GM13977 (cell line): ENCODE measurements at regions not wholly inside any gene's neighbourhood (a gene's known extent, or its start where the extent isn't known, plus 50 kb on each side); places are given as distances from the start of the nearest gene placed in this dataset.

Experiments used
- DNase-seq: peaks from one replicate; pipeline ENCODE4 v3.0.0; 2012; ENCODE audit warnings: low spot score
- in situ Hi-C: fragments of 300-500 bp; cut with MboI; formaldehyde crosslinking; loops from one replicate; pipeline ENCODE4 v1.12.0; 2022; ENCODE audit warnings: low sequenced_read_pairs, low pct_unique_long_range_greater_than_20kb, mixed read lengths, inconsistent platforms; ENCODE audit not compliant: unreplicated experiment
- TF ChIP-seq, protein P1 (sequence below): IDR thresholded peaks from 2 replicates; pipeline ENCODE4 v1.5.1; 2012; ENCODE audit warnings: mild to moderate bottlenecking, control low read depth; ENCODE audit not compliant: insufficient read depth; ENCODE audit errors: extremely low read depth, missing control alignments

DNA sequence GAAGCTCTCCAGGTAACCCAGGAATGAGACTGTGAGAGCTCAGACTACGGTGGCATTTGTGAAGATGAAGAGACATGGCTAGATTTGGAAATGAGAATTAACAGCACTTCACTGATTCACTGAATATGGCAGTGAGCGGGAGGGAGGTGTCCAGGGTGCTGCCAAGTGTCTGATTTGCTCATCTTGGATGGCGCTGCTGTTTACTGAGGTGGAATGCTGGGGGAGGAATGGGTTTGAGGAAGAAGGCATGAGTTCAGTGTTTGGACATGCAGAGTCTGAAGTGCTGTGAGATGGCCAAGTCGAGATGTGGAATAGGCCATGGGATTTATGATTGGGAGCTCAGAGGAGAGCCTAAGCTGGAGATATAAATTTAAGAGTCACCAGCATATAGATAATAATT, 437.1 kb upstream of the NPVF start:
- TF ChIP-seq, protein P1, sequence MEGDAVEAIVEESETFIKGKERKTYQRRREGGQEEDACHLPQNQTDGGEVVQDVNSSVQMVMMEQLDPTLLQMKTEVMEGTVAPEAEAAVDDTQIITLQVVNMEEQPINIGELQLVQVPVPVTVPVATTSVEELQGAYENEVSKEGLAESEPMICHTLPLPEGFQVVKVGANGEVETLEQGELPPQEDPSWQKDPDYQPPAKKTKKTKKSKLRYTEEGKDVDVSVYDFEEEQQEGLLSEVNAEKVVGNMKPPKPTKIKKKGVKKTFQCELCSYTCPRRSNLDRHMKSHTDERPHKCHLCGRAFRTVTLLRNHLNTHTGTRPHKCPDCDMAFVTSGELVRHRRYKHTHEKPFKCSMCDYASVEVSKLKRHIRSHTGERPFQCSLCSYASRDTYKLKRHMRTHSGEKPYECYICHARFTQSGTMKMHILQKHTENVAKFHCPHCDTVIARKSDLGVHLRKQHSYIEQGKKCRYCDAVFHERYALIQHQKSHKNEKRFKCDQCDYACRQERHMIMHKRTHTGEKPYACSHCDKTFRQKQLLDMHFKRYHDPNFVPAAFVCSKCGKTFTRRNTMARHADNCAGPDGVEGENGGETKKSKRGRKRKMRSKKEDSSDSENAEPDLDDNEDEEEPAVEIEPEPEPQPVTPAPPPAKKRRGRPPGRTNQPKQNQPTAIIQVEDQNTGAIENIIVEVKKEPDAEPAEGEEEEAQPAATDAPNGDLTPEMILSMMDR, result no peak
- in situ Hi-C loops, result no loop called here
- no peak for DNase-seq

DNA sequence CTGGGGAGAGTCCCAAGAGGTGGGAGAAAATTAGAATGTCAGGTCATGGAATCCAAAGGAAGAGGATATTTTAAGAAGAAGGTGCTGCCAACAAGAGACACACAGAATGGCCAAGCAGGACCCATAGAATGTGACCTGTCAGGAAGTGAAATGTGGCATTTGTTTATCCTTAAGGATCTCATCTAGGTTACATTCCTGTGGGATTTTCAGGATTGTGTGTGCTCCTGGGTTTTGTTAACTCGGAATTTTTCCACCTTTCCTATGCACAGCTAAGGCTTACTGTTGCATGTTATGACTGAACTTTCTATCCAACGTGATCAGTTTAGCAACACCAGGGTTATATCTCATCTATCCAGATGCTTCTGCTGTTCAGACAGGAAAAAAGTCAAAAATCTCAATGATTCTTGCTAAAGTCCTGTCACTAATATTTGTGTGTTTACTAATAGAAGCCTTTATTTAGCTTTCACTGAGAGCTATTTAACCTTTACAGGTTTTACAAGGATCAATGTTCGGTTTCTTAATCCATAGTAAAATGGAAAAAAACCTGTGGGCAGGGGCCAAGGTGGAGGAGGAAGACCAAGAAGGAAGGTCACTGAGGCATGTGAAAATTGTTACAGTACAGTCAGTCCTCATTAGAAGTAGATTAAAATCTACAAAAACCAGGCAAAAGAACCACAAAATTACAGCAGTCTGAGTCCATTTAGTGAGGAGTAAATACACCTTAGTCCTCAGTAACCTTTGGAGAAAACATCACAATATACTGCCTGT, 437.8 kb upstream of the NPVF start:
- no peak for DNase-seq
- TF ChIP-seq, protein P1, result no peak
- in situ Hi-C loops, result no loop called here

DNA sequence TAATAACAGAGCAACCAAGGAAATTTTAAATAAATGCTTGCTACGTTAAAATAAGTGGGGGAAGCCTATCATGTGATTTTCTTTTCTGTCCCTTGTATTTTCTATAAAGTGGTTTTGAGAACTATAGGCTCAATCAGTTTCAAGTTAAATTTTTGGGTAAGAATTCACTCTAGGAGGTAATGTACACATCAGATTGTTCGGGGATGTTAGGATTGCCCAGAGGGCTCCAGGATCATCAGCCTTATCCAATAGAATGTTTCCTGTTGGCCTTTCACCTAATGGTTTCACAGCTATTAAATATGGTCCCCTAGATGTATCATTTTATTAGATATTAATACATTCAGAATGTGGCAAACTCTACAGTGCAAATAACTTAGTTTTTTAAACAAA, 438.4 kb upstream of the NPVF start:
- TF ChIP-seq, protein P1, result no peak
- in situ Hi-C loops, result no loop called here
- DNase-seq, result no peak

DNA sequence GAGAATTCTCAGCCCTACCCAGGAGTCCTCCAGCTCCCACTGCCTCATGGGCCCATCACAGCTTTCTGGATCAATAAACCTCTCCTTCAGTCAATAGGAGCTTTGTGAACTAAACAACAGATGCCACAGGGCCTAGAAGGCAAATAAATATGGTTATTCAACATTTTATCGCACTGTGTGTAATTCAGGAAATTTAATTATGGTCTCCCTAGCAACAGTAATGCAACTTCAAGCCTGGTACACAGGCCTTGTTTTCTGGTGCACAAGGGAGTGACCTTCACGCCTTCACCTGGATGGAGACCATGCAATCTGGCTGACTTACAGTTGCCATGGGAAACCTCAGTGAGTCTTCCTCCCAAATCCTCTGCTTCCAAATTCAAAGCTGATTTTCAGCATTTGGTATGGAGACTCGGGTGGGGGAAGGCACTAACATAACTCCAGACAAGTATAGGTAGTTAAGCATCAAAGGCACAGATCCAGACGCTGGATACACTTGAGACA, 441.0 kb upstream of the NPVF start:
- in situ Hi-C loops, result no loop called here
- no peak for DNase-seq
- TF ChIP-seq, protein P1, result no peak

DNA sequence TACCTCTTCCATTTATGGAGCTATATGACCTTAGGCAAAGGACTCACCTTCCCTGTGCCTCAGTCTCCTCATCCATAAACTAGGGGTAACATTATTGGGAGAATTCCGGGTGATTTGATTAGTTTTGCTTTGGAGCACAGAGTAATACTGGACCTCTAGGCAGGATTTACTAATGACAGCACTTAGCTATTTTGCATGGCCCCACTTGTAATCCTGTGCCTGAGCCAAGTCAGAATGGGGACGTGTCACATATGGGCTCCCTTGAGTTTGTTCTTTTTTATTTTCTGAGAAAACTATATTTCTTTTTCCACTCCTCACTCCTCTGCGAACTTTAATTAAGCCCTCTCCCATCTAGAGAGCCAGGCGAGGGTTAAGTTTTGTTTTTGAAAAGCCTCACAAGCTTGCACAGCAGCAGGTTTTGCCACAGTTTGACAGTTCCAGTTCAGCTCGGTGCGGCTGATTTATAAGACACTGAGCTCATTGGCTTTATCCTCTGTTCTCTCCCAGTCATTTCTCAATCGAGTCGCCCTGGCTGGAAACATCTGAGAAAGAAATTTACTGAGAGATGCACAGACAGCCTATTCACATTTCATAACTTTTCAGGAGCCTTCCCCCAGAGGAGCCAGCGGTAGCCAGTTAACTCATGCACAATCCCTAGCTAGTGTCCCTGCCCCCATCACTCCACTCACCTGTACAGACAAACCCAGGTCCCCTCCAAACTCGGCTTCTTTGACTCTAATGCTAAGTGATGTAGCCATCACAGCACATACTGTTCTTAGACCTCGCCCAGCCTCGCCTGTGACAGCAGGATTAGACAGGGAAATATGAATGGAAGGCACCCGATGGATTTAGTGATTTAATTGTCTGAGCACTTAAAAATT, 441.9 kb upstream of the NPVF start:
- in situ Hi-C loops, result no loop called here
- TF ChIP-seq, protein P1, result no peak
- DNase-seq, result no peak

DNA sequence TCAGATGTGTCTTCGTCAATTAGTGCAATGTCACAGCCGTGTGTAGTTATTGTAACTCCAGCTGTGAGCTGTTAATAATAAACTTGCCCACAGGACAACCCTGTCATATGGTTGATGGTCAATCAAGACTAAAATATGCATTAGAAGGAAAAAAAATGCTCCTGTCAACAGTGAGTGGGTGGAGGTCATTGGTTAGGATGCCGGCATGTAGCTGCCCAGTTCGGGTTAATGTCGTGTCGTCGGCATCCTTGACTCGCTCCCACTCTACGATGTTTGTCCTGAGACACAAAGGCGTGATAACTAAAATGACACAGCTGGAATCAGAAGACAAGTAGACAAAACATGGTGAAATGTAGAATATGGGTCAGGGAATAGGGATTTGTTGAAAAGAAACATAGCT, 442.8 kb upstream of the NPVF start:
- no peak for DNase-seq
- TF ChIP-seq, protein P1, result no peak
- in situ Hi-C loops, result no loop called here
